A549 (cell line): ENCODE measurements at regions not wholly inside any gene's neighbourhood (a gene's known extent, or its start where the extent isn't known, plus 50 kb on each side); places are given as distances from the start of the nearest gene placed in this dataset.
A peak's percentile ranks its signal among the peaks of the same experiment; 100 is the strongest.

Experiments used
- ATAC-seq, 2 experiments: fragments of 200-7000 bp in 1 of 2; fragments of >200 bp in 1 of 2; cut with Nextera tagmentation in 1 of 2; cut with Tn5 transposase in 1 of 2; 3 replicates each; pipeline versions ENCODE4 v1.8.0 to v1.9.1; 2018 to 2020; ENCODE audit warnings: mild to moderate bottlenecking in 1 of 2, moderate library complexity in 1 of 2
- CTCF ChIA-PET: fragments of 300-600 bp; sonication (Branson Sonifier 250); formaldehyde crosslinking; extraction: SDS; loops from one replicate; lab custom pipeline; 2021; ENCODE audit warnings: antibody characterized with exemption, inconsistent platforms; lab: Yijun Ruan, JAX
- POLR2A ChIA-PET: fragments of 350-600 bp; formaldehyde crosslinking; extraction: SDS; loops from one replicate; lab custom pipeline; 2021; ENCODE audit warnings: antibody characterized with exemption, inconsistent platforms; lab: Yijun Ruan, JAX
- DNase-seq, 2 experiments: peaks; one replicate each; pipeline versions ENCODE4 v3.0.0 to v3.0.0-alpha.2; 2011 to 2016; ENCODE audit warnings: low read depth in 1 of 2, low spot score in 1 of 2
- FAIRE-seq: peaks from 2 replicates; lab custom pipeline; 2011; peaks lifted over from hg19 to GRCh38; lab: Jason Lieb, UNC
- H3K27ac ChIP-seq, 2 experiments: fragments of >200 bp; sonication (Bioruptor Twin); formaldehyde crosslinking; 3 replicates each; pipeline ENCODE4 v1.5.1; 2016 to 2017
- H3K4me1 ChIP-seq: fragments of >200 bp; sonication (Bioruptor Twin); formaldehyde crosslinking; 3 replicates; pipeline ENCODE4 v1.6.1; 2016
- H3K4me2 ChIP-seq: fragments of >200 bp; sonication (Bioruptor Twin); formaldehyde crosslinking; 3 replicates; pipeline ENCODE4 v1.6.1; 2016
- H3K4me3 ChIP-seq: fragments of >200 bp; sonication (Bioruptor Twin); formaldehyde crosslinking; 3 replicates; pipeline ENCODE4 v1.5.1; 2016
- H3K9me3 ChIP-seq: fragments of >200 bp; sonication (Bioruptor Twin); formaldehyde crosslinking; 3 replicates; pipeline ENCODE4 v1.6.1; 2016
- CBX2 ChIP-seq: fragments of 200-600 bp; sonication (generic); IDR thresholded peaks from 2 replicates; pipeline ENCODE4 v1.6.1; 2016; ENCODE audit warnings: low read depth, mild to moderate bottlenecking, borderline replicate concordance
- CEBPB ChIP-seq, 2 experiments: fragments of >200 bp in 1 of 2; sonication (Bioruptor Twin) in 1 of 2; formaldehyde crosslinking in 1 of 2; IDR thresholded peaks; 2 replicates each; pipeline ENCODE4 v1.6.1; 2012 to 2016
- CHD2 ChIP-seq: fragments of 150-350 bp; IDR thresholded peaks from 2 replicates; pipeline ENCODE4 v1.6.1; 2014; ENCODE audit warnings: low read length; ENCODE audit not compliant: partially characterized antibody
- CHD4 ChIP-seq: fragments of 200-600 bp; sonication (generic); IDR thresholded peaks from 2 replicates; pipeline ENCODE4 v1.6.1; 2016; ENCODE audit warnings: antibody characterized with exemption, mild to moderate bottlenecking, borderline replicate concordance
- EP300 ChIP-seq, 2 experiments: fragments of >200 bp; sonication (Bioruptor Twin); formaldehyde crosslinking; IDR thresholded peaks; 2 replicates in 1 of 2; 3 replicates in 1 of 2; pipeline ENCODE4 v1.6.1; 2016 to 2017
- JUNB ChIP-seq: fragments of >200 bp; sonication (Bioruptor Twin); formaldehyde crosslinking; IDR thresholded peaks from 2 replicates; pipeline ENCODE4 v1.6.1; 2016
- KDM5A ChIP-seq: fragments of 200-600 bp; sonication (generic); IDR thresholded peaks from 2 replicates; pipeline ENCODE4 v1.6.1; 2016; ENCODE audit warnings: antibody characterized with exemption, mild to moderate bottlenecking
- MYC ChIP-seq: IDR thresholded peaks from 2 replicates; pipeline ENCODE4 v1.6.1; 2012; ENCODE audit warnings: mild to moderate bottlenecking, inconsistent platforms, low read length, improper control_type of control experiment, borderline replicate concordance
- NFE2L2 ChIP-seq: fragments of 150-350 bp; conservative IDR thresholded peaks from 2 replicates; pipeline ENCODE4 v1.6.1; 2014; ENCODE audit warnings: low read length
- NPAS2 ChIP-seq: fragments of 250-450 bp; sonication (Bioruptor Pico); IDR thresholded peaks from 2 replicates; pipeline ENCODE4 v1.8.0; 2022; ENCODE audit warnings: mild to moderate bottlenecking, moderate library complexity, borderline replicate concordance
- PHF8 ChIP-seq: fragments of 200-600 bp; sonication (generic); IDR thresholded peaks from 2 replicates; pipeline ENCODE4 v1.6.1; 2016; ENCODE audit warnings: low read depth, mild to moderate bottlenecking, antibody characterized with exemption, moderate library complexity, borderline replicate concordance
- RARB ChIP-seq: fragments of 250-450 bp; sonication (Bioruptor Pico); IDR thresholded peaks from 2 replicates; pipeline ENCODE4 v1.8.0; 2021; ENCODE audit warnings: mild to moderate bottlenecking, moderate library complexity
- RCOR1 ChIP-seq: fragments of 150-350 bp; IDR thresholded peaks from 2 replicates; pipeline ENCODE4 v1.6.1; 2014; ENCODE audit warnings: antibody characterized with exemption, low read length, low read depth
- SREBF2 ChIP-seq: fragments of 450-650 bp; IDR thresholded peaks from 2 replicates; pipeline ENCODE4 v1.6.1; 2014; ENCODE audit warnings: mild to moderate bottlenecking, moderate library complexity
- ZSCAN20 ChIP-seq: fragments of 250-450 bp; sonication (Bioruptor Pico); IDR thresholded peaks from 2 replicates; pipeline ENCODE4 v1.8.0; 2022; ENCODE audit warnings: mild to moderate bottlenecking, moderate library complexity
- WGBS: methylation state at CpG from one replicate; pipeline ENCODE4 v1.1.6; 2017; ENCODE audit errors: missing lambda C conversion rate; 5-methylcytosine and 5-hydroxymethylcytosine counted together
- TF ChIP-seq, protein P1 (sequence below): fragments of >200 bp; sonication (Bioruptor Twin); formaldehyde crosslinking; IDR thresholded peaks from 3 replicates; pipeline ENCODE4 v1.5.1; 2016
- TF ChIP-seq, protein P2 (sequence below): fragments of 250-450 bp; sonication (Bioruptor Pico); IDR thresholded peaks from 2 replicates; pipeline ENCODE4 v1.5.0; 2020; ENCODE audit warnings: low read depth, mild to moderate bottlenecking, moderate library complexity
- TF ChIP-seq, protein P3 (sequence below): IDR thresholded peaks from 2 replicates; pipeline ENCODE4 v1.6.1; 2012; ENCODE audit warnings: low read depth, borderline replicate concordance
- TF ChIP-seq, protein P4 (sequence below): fragments of 250-450 bp; sonication (Bioruptor Pico); IDR thresholded peaks from 2 replicates; pipeline ENCODE4 v1.5.0; 2021; ENCODE audit warnings: mild to moderate bottlenecking, moderate library complexity, borderline replicate concordance
- TF ChIP-seq, protein P5 (sequence below): fragments of 200-600 bp; sonication (generic); IDR thresholded peaks from 2 replicates; pipeline ENCODE4 v1.6.1; 2016; ENCODE audit warnings: antibody characterized with exemption, mild to moderate bottlenecking, moderate library complexity

DNA sequence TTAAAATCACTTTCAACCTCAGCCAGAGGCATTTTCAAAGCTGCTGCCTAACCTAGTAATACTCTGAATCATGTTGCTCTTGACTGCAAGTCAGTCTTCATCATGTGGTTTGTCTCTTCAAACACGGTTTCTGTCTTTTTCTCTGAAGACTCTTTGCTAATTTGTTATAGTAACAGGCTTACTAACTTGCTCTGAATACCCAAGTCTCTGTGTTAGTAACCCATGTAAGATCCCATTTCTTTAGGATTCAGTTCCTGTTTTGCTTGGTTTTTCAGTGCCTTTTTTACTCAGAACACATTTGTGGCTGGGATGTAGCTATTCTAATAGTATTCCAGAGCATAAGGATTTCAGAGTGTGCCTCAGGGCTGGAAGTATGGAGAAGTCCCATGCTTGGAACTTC lies 1450.6 kb upstream of the IGFBP7 start:
- no peak for DNase-seq
- POLR2A ChIA-PET: no interaction called here
- H3K9me3 ChIP-seq: no peaks in the 10 kb centered on the region
- no peak overlapping the region for H3K4me3 ChIP-seq
- ATAC-seq: no peak
- H3K27ac ChIP-seq: no peak overlapping the region
- TF ChIP-seq, protein P1, sequence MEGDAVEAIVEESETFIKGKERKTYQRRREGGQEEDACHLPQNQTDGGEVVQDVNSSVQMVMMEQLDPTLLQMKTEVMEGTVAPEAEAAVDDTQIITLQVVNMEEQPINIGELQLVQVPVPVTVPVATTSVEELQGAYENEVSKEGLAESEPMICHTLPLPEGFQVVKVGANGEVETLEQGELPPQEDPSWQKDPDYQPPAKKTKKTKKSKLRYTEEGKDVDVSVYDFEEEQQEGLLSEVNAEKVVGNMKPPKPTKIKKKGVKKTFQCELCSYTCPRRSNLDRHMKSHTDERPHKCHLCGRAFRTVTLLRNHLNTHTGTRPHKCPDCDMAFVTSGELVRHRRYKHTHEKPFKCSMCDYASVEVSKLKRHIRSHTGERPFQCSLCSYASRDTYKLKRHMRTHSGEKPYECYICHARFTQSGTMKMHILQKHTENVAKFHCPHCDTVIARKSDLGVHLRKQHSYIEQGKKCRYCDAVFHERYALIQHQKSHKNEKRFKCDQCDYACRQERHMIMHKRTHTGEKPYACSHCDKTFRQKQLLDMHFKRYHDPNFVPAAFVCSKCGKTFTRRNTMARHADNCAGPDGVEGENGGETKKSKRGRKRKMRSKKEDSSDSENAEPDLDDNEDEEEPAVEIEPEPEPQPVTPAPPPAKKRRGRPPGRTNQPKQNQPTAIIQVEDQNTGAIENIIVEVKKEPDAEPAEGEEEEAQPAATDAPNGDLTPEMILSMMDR: no peak
- TF ChIP-seq, protein P2, sequence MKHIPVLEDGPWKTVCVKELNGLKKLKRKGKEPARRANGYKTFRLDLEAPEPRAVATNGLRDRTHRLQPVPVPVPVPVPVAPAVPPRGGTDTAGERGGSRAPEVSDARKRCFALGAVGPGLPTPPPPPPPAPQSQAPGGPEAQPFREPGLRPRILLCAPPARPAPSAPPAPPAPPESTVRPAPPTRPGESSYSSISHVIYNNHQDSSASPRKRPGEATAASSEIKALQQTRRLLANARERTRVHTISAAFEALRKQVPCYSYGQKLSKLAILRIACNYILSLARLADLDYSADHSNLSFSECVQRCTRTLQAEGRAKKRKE: no peak
- no peak for TF ChIP-seq RARB (CRISPR knock-in tag)
- TF ChIP-seq, protein P3, sequence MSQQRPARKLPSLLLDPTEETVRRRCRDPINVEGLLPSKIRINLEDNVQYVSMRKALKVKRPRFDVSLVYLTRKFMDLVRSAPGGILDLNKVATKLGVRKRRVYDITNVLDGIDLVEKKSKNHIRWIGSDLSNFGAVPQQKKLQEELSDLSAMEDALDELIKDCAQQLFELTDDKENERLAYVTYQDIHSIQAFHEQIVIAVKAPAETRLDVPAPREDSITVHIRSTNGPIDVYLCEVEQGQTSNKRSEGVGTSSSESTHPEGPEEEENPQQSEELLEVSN: no peak
- no peak for TF ChIP-seq CEBPB (IDR thresholded peaks at IDR 0.05)
- no peak for TF ChIP-seq ZSCAN20
- no peak for TF ChIP-seq PHF8
- no peak for TF ChIP-seq CHD4
- no peak for TF ChIP-seq CBX2
- TF ChIP-seq NFE2L2: no peak
- no peak for TF ChIP-seq KDM5A
- TF ChIP-seq, protein P4, sequence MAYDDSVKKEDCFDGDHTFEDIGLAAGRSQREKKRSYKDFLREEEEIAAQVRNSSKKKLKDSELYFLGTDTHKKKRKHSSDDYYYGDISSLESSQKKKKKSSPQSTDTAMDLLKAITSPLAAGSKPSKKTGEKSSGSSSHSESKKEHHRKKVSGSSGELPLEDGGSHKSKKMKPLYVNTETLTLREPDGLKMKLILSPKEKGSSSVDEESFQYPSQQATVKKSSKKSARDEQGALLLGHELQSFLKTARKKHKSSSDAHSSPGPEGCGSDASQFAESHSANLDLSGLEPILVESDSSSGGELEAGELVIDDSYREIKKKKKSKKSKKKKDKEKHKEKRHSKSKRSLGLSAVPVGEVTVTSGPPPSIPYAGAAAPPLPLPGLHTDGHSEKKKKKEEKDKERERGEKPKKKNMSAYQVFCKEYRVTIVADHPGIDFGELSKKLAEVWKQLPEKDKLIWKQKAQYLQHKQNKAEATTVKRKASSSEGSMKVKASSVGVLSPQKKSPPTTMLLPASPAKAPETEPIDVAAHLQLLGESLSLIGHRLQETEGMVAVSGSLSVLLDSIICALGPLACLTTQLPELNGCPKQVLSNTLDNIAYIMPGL (CRISPR knock-in tag): no peak
- TF ChIP-seq CHD2: no peak
- TF ChIP-seq NPAS2 (CRISPR knock-in tag): no peak
- no peak for TF ChIP-seq EP300 (IDR thresholded peaks at IDR 0.05)
- TF ChIP-seq SREBF2: no peak
- TF ChIP-seq, protein P5, sequence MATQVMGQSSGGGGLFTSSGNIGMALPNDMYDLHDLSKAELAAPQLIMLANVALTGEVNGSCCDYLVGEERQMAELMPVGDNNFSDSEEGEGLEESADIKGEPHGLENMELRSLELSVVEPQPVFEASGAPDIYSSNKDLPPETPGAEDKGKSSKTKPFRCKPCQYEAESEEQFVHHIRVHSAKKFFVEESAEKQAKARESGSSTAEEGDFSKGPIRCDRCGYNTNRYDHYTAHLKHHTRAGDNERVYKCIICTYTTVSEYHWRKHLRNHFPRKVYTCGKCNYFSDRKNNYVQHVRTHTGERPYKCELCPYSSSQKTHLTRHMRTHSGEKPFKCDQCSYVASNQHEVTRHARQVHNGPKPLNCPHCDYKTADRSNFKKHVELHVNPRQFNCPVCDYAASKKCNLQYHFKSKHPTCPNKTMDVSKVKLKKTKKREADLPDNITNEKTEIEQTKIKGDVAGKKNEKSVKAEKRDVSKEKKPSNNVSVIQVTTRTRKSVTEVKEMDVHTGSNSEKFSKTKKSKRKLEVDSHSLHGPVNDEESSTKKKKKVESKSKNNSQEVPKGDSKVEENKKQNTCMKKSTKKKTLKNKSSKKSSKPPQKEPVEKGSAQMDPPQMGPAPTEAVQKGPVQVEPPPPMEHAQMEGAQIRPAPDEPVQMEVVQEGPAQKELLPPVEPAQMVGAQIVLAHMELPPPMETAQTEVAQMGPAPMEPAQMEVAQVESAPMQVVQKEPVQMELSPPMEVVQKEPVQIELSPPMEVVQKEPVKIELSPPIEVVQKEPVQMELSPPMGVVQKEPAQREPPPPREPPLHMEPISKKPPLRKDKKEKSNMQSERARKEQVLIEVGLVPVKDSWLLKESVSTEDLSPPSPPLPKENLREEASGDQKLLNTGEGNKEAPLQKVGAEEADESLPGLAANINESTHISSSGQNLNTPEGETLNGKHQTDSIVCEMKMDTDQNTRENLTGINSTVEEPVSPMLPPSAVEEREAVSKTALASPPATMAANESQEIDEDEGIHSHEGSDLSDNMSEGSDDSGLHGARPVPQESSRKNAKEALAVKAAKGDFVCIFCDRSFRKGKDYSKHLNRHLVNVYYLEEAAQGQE: no peak
- no peak for TF ChIP-seq JUNB
- no peak for TF ChIP-seq MYC
- no peak for TF ChIP-seq RCOR1
- peak overlapping the region; percentile 10; the same call in 1 of the 3 replicates for H3K4me2 ChIP-seq
- FAIRE-seq: no peak
- H3K4me1 ChIP-seq: 0 out of 3 replicates have a peak, but pooled peaks cover 3% of the 10 kb centered on the region
- CTCF ChIA-PET: no interaction called here
- 6% methylated on average over 1 of the region's 1 CpG for WGBS
